ENCODE measurements at regions not wholly inside any gene's neighbourhood (a gene's known extent, or its start where the extent isn't known, plus 50 kb on each side); places are given as distances from the start of the nearest gene placed in this dataset.
A peak's percentile ranks its signal among the peaks of the same experiment; 100 is the strongest.

DNA sequence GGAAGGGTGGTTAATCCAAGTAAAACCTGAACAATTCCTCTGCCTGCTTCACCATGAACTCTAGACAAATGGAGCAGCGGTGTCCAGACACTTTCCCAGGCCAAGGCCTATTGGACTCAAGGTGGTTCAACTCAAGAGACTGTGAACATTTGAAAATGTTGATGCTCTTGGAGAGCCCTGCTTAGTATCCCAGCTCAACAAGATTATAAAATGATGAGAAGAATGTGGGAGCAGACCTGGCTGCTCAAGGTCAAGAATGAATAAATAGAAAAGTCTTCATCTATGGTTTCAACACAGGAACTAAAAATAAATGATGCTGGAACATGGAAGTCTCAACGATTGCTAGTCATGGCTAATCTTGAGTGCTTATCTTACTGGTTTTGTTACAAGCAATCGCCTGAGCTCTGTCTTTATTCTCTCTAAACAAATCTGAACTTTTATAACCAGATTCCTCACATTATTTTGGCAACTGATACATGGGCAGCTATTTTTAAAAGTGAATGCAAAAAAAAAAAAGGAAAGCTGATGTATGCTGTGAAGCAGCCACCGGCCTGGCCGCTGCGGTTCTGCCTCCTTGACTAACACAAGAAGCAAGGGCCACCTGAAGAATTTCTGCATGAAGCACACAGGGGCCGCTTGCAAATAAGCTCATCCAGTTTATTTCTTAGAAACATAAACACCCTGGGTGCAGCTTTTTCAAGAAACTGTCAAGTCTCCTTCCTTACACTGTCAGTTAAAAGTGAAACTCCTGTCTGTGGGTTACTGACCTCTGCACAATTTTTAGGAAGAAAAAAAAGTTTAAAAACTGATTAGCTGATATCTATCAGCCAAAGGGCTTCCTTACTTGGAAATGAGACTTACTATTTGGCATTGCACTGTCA lies 120.1 kb upstream of the ARHGEF3 start:
- 28 to 35% (median 34%) methylated on average over 7 of the region's 7 CpGs for WGBS, 3 donors
- peaks cover 24% of the 10 kb centered on the region for H3K4me1 ChIP-seq
- DNase-seq (no peak), ATAC-seq (peak in 1 of 4 donors; percentile 70)
- no peaks in the 10 kb centered on the region for H3K27me3 ChIP-seq (ENCODE audit: insufficient read depth in 3 of 3, low read length in 2 of 3)
- no peaks in the 10 kb centered on the region for H3K9me3 ChIP-seq
- TF ChIP-seq CTCF (IDR thresholded peaks at IDR 0.05), result no peak
- peak overlapping the region; percentile 23 for H3K4me3 ChIP-seq
- intact Hi-C loops (cut with DNase I), result no loop called here
- H3K36me3 ChIP-seq (ENCODE audit: insufficient read depth in 1 of 2, low read depth in 1 of 2), result no peaks in the 10 kb centered on the region
- peak overlapping the region; percentile 27 for H3K27ac ChIP-seq

- Histone ChIP-seq H3K9me3 (no peaks in the 10 kb centered on the region), H3K27me3 (ENCODE audit: insufficient read depth in 3 of 3, low read length in 2 of 3) (no peaks in the 10 kb centered on the region), H3K36me3 (ENCODE audit: insufficient read depth in 1 of 2, low read depth in 1 of 2) (no peaks in the 10 kb centered on the region), H3K4me3 (no peak overlapping the region), H3K4me1 (peaks cover 24% of the 10 kb centered on the region), H3K27ac (no peak overlapping the region)
- ATAC-seq, result no peak
- intact Hi-C loops (cut with DNase I), result no loop called here
- 95 to 97% (median 96%) methylated on average over 4 of the region's 4 CpGs for WGBS, 3 donors
- no peak for TF ChIP-seq CTCF (IDR thresholded peaks at IDR 0.05)
- no peak for DNase-seq
Observed at GRCh38 chr3:56919797-56920195, 118.0 kb upstream of the ARHGEF3 start.

GRCh38 chr3:56919137-56919796 lies 117.5 kb upstream of the ARHGEF3 start:
- no peak for TF ChIP-seq CTCF (IDR thresholded peaks at IDR 0.05)
- no peak overlapping the region for H3K4me3 ChIP-seq
- H3K9me3 ChIP-seq, result no peaks in the 10 kb centered on the region
- intact Hi-C loops (cut with DNase I), result no loop called here
- H3K36me3 ChIP-seq (ENCODE audit: insufficient read depth in 1 of 2, low read depth in 1 of 2), result no peaks in the 10 kb centered on the region
- ATAC-seq (no peak), DNase-seq (no peak)
- no peak overlapping the region for H3K27ac ChIP-seq
- H3K4me1 ChIP-seq, result peaks cover 24% of the 10 kb centered on the region
- 87 to 91% (median 91%) methylated on average over 5 of the region's 5 CpGs for WGBS, 3 donors
- H3K27me3 ChIP-seq (ENCODE audit: insufficient read depth in 3 of 3, low read length in 2 of 3), result no peaks in the 10 kb centered on the region

- intact Hi-C loops (cut with DNase I), result no loop called here
- 37 to 54% (median 40%) methylated on average over 7 of the region's 7 CpGs for WGBS, 3 donors
Observed at GRCh38 chr3:56918111-56918568, 116.4 kb upstream of the ARHGEF3 start.

More at GRCh38 chr3:56918111-56918568, 116.4 kb upstream of the ARHGEF3 start:
- Histone ChIP-seq H3K4me3 (no peak overlapping the region), H3K36me3 (ENCODE audit: insufficient read depth in 1 of 2, low read depth in 1 of 2) (no peaks in the 10 kb centered on the region), H3K4me1 (peaks cover 24% of the 10 kb centered on the region), H3K27ac (no peak overlapping the region), H3K9me3 (no peaks in the 10 kb centered on the region), H3K27me3 (ENCODE audit: insufficient read depth in 3 of 3, low read length in 2 of 3) (no peaks in the 10 kb centered on the region)
- ATAC-seq, result no peak
- TF ChIP-seq CTCF (IDR thresholded peaks at IDR 0.05), result no peak
- no peak for DNase-seq
